Central memory CD4-positive, alpha-beta T cell (primary cell): ENCODE measurements at regions not wholly inside any gene's neighbourhood (a gene's known extent, or its start where the extent isn't known, plus 50 kb on each side); places are given as distances from the start of the nearest gene placed in this dataset.
"Not testable (repeated sequence)": the region's sequence is repeated elsewhere in the genome, so short reads cannot be mapped to it uniquely, and the experiment has no call there.

Experiments used
- DNase-seq: peaks from one replicate; pipeline ENCODE4 v3.0.0; 2022

DNA sequence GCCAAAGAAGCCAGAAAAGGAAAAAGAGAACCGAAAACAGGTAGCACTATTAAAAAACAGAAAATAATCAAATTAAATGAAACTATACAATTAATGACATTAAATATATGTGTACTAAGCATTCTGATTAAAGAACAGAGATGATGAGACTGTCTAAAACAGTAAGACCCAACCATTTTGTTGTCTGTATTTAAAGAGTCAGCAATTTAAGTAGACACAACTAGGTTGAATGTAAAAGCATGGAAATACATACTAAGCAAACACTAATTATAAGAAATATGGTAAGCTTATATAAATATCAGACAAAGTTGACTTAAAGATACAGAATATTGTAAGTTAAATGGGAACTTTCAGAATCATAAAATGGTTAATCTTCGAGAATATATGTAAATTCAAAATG, 774.6 kb upstream of the RAG2 start:
- DNase-seq: no peak

DNA sequence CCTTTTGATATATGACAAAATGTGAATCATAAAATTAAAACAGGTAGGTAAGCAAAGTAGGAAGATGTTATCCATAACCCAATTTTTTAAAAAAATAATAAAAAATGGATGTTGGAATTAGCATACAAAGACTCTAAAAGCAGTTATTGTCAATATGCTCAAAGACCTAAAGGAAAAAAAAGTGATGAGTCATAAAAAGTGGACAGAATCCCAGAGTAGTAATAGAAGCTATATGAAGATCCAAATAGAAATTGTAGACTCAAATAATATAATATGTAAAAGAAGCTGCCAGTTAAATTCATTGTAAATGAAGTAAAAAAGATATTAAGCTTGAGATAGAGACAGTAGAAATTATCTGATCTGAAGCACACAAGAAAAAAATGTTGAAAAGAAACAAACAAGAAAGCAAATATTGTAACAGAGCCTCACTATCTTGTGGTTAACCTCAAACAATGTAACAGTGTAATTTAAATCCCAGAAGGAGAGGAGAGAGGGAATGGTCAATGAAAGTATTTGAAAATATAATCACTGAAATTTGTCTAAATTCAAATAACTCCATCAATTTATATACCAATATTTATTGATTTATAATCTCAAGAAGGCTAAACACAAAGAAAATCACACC, 773.4 kb upstream of the RAG2 start:
- no peak for DNase-seq

DNA sequence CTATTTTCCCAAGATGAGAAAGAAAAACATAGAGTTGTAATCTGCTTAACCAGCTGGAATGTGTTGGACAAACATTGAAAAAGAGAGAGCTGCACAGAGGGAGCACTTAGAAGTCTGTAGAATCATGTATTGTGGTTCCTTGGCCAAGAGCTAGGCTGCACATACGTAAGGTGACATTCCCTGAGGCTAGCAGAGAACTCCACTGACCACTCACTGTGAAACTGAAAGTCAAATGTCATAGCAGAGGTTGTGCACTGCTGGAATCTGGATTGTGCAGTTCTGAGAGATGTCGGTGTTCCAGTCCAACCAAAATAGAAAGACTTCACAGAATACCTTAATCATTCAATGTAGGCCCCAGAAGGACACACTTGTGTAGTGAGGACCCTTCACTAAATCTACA, 772.8 kb upstream of the RAG2 start:
- DNase-seq: no peak

DNA sequence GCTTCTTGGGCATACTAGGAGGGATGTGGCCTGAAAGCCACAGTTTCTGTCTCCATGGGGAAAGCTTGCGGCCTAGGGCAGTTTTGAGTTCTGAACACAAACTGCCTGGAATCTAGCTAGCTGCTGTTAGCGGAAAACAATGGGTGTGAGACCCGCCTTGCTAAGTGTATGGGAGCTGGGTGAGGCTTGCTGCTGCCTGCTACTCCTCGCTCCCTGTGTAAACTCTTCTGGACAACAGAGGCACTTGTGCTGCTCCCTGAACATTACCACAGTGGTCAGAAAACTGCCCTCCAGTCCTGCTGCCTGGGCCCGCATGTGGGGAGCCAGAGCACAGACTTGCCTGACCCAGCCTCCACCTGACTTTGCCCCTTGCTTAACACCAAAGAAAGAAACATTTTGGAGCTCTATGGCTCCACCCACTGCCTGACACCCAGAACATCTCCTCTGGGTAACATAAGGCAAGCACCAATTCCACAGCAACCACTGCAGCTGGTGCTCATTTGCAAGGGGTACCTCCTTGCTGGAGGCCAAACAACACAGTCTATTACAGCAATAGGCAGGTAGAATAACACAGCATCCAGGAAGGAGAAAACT, 766.3 kb upstream of the RAG2 start:
- no peak for DNase-seq

DNA sequence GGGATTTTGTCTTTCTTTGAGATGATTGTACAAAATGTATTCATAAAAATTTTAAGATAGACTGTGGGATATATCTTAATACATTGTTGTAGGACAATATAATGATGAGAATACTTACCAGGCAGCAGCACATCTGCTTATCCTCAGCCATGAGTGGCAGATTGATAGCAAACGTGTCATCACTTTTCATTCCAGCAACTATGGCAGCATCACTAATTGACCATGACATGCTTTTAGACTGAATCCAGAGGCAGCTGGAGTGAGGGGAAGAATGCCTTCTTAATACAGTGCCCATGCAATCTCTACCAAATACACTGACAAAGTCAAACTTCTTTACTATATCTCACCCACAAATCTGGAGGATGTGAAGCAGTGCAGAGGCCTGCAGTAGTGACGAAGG, 755.2 kb upstream of the RAG2 start:
- no peak for DNase-seq

DNA sequence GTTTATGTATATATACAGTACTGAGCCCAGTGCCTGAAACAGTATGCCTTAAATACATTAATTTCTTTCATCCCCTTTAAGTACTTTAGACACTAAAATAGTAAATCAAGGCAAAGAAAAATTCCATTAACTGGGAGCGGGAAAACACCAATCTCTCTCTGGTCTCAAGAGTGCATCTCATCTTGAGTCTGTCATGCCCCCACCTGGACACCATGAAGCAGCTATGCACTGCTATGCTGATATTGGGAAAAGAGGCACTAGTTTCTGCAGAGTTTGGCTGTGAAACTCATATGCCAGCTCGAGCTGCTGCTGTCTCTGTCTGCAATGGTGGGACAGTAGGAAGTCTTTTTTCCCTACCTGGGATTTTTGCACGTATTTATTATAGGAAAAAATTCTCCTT, 754.4 kb upstream of the RAG2 start:
- no peak for DNase-seq

DNA sequence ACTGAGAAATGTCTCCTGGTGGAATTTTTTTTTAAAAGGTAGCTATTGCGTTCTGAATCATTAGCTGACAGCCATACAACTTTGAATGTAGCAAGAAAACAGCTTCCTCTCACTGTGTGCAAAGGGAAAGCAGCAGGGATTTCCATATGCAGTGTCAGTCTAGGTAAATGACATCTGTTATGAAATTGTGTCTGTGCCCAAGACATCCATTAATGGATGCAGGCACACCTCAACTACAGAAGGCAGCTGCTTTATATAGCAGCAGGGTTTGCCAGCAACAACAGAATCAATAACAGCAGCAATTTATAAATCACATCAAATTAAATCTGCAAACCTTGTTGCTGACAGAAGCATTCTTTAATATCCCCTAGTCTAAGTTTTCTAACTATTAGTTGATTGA, 745.3 kb upstream of the RAG2 start:
- DNase-seq: no peak

DNA sequence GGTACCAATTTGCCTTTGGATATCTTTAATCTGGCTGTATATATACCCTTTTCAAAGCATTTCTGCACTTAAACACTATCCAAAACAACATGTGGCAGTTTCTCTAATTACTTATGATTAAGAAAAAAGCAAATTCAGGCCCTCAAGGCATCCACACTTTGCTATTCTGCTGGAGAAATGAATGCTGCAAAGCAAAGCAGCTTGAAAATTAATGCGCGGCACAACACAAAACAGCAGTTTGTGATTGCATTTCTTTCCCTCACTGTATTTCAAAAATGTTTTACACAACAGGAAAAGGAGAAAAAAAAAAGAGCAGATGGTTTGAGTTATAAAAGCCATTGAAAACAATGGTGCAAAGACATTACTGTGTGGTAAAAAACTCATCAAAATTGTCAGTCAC, 738.4 kb upstream of the RAG2 start:
- no peak for DNase-seq

DNA sequence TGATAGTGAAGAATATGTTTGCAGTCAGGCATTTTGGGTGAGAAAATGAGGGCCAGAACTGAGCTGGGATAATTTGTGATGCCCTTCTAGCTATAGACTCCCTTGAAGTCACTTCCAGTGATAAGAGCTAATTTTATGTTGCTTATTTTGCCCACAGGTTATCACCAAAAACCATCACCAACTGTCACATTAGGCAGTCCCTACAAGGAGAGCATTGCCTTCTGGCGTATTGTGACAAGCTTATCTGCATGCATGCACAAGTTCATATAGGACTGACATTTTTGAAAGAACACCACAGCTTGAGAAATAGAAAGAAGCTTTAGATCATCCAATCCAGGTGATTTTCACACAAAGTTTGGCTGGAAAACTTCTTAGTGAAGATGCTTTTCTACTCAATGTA, 735.3 kb upstream of the RAG2 start:
- no peak for DNase-seq

DNA sequence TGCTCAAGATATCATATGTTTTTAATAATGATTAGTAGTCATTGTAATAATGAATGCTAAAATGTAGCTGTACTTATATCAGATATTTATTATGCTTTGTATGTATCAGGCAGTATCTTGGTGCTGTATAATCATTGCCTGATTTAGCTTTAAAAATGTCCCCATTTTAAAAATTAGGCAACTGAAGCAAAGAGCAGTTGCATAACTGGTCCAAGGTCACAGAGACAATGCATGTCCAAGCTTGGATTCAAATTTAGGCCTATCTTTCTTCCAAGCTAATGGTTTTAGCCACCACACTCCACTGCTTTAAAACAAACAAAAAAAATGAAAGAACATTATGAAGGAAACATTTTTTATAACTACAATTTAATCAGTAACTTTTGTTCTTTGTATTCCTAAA, 725.8 kb upstream of the RAG2 start:
- no peak for DNase-seq

DNA sequence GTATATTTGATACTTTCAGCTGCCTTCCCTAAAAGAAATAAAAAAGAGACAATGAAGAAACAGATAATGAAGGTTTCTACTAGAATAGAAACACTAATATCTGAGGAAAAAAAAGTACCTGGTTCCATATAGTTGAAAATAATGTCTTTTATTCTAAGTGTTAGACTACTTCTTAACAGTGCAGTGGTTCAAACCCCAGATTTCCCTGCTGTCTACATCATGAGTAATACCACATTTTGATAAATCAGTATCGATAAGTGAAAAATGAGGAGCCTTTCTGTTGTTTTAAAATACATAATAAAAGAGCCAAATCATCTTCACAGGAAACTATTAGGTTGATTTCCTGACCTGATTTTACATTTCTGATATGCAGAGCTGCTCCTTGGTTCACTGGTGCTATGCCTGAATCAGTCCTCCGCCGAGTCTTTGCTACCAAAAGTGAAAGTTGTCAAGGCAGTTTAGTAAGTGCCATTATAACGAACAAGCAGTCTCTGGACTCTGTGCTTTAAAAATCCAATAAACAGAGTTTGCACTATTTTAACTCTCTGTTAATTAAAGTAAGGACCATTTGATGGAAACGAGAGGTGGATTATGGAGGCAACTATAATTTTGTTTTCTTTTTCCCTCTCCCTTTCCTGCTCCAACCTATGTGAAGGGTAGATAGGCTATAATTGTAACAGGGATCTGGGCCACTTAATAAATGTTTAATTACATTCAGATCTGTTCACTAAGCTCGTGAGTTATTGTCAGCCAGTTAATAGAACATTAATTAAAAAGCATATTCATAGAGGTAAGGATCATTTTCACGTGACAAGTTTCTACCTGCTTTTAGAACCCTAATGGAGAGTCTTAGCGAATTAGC, 724.5 kb upstream of the RAG2 start:
- DNase-seq: no peak

DNA sequence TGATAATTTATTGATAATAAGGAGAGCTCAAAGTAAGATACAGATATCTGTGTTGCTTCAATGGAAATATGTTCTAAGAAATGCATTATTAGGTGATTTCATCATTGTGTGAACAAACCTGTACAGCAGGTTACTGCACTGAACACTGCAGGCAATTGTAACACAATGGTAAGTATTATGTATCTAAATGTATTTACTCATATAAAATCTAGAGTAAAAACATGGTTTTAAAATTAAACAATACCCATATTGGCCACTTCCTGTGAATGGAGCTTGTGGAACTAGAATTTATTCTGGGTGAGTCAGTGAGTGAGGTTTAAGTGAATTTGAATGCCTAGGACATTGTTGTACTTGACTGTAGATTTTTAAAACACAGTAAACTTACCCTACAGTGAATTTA, 722.9 kb upstream of the RAG2 start:
- DNase-seq: no peak

DNA sequence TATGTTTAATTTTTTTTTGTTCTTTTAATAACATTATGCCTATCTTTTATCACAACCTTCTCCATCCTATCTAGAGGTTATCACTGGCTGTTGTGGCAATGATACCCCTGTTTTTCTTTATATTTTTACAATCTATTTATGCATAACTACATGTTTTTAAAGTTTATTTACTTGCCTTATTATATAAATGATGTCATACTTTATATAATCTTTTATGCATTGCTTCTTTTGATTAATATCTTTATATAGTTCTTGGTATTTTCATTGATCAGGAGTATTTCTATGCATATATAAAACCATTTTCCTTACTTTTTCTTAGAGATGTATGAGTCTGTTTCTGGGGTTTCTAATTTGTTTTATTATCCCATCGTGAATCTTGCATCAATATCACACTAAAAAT, 719.8 kb upstream of the RAG2 start:
- DNase-seq: no peak

DNA sequence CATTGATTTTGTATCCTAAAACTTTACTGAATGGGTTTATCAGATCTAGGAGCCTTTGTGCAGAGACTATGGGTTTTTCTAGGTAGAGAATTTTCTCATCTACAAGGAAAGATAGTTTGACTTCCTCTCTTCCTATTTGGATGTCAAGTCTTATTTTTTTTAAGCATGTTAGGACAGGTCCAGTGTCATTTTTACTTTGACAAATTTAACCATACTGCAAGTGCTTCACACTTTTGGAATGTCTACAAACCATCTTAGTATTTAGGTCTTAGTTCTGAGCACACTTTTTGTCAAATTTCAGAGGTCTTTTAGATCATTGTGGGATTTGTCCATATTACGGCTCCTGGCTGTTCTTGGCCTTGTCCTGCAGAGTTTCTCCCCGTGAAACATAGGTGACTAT, 715.2 kb upstream of the RAG2 start:
- DNase-seq: no peak

DNA sequence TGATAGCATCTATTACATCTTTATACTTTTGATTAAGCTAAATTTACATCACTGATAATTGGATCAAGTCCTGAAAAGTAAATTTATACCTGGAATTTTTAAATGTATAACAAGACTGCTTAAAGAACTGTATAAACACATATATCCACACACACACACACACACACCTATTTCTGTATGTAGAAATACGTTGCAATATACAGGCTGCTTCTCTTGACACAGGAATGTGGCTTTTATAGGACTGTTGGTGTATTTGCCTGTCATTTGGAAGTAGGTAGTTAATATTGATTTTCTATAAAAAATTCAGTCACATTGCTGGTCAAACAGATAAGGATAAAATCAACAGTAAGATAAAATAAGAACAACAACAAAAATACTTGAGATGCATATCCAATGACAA, 708.5 kb upstream of the RAG2 start:
- DNase-seq: no peak

DNA sequence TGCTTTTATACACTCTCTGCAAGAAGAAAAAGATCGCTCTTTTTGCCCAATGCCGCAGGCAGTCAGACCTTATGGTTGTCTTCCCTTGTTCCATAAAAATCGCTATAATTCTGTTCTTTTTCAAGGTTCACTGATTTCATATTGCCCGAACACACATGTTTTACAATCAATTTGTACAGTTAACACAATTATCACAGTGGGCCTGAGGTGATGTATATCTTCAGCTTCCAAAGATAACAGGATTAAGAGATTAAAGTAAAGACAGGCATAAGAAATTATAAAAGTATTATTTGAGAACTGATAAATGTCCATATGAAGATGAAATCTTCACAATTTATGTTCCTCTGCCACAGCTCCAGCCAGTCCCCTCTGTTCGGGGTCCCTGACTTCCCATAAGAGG, 703.4 kb upstream of the RAG2 start:
- DNase-seq: not testable (repeated sequence)

DNA sequence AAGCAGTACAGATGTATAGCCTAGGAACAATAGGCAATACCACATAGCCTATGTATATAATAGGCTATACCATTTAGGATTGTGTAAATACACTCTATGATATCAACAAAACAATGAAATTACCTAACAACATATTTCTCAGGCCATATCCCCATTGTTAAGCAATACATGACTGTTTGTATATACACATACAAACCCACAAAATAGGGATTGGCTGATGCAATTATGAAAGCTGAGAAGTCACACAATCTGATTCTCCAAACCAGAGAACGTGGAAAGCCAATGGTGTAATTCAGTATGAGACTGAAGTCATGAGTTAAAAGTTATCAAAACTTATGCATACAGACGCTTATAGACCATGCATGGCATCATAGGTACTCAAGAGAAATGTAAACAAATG, 700.1 kb upstream of the RAG2 start:
- DNase-seq: no peak

DNA sequence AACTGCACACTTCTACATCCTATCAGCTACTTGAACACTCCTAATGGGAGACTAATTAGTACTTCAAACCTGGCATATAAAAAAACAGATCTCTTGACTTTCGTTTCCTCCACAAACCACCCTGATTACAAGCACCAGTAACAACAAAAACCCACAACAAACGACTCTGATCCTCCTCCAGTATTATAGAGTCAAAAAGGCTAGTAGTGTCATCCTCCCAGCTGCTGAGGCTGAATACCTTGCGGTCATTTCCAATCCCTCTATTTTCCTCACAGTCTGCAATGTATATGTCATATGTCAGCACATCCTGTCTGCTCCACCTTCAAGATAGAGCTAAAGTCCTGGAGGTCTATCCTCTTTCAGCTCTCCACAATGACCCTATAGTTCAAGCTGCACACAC, 688.9 kb upstream of the RAG2 start:
- DNase-seq: no peak

DNA sequence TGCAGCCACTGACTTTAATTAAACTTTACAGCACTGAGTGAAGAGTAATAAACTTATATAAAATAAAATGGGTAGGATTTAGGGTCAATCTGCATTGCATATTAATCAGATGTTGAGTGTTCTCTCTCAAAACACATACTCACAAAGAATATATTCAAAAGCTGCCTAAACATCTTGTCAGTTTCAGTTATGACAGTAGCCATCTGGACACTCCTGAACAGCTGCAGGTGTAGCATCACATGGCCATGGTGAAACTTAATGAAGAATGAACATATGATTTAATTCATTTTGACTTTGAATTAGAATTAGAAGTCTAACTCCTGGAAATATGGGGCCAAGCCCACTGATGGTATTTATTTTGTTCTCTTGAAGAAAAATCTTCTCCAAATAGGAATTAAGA, 684.3 kb upstream of the RAG2 start:
- DNase-seq: no peak

DNA sequence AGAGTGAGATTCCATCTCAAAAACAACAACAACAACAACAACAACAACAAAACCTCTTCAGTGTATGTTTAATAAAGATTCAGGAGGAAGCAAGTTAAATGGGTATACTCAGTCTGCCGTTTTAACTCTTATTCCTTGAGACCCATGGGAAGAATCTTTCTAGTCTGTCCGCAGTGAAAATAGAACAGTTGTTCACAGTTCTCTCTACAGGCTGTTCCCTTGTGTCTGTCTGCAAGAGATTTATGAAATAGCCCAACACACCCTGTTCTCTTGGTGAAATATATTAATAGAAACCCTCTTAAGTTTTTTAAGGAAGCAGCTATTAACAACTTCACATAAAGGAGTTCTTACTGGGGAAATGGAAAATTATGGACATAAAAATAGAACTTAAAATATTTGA, 682.2 kb upstream of the RAG2 start:
- DNase-seq: no peak

DNA sequence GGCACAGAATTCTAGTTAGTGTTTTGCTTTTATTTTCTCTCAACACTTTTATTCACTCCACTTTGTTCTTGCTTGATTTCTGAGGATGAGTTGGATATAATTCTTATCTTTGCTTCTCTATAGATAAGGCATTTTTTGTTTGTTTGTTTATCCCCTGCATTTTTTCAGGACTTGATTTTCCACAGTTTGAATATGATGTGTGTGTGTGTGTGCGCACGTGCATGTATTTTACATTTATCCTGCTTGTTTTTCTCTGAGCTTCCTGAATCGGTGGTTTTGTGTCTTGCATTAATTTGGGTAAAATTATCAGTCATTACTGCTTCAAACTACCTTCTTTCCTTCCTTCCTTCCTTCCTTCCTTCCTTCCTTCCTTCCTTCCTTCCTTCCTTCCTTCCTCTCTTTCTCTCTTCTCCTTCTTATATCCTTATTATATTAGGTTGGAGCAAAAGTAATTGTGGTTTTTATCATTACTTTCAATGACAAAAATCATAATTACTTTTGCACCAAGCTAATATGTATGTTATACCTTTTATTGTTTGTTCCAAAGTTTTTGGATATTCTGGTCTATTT, 679.9 kb upstream of the RAG2 start:
- no peak for DNase-seq

DNA sequence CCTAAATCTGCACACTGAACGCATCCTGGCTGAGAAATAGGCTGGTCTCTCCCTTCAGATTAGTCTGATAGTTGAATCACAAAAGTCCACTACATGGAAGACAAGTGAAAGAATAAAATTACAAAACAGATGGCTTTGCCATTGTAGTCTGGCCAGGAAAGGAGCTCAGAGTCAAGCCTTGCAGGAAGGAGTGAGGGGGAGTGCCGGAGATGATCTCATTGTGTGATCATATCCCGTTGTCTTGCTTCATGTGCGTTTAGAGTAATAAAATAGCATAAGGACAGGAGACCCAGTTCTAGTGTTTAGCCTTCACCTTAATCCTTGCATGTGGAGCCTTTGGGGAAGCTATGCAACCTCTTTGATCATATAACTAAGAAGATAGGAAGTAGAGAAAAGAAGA, 666.7 kb upstream of the RAG2 start:
- no peak for DNase-seq

DNA sequence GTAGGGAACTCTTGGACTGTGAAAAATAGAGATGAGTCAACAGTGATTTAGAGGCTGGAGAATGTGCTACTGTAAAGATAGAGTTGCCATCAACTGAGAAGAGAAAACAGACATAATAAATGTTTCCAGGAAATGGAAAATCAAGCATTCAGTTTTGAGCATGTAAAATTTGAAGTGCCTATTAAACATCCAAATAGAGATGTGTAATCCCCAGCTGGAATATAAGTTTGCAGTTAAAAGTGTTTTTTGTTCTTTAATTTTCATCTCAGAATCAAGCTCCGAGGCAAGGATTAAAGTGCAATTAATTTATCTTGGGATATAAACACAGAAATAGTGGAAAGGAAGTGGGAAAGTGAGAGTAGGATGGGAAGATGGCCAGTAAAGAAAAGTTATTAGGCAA, 666.0 kb upstream of the RAG2 start:
- no peak for DNase-seq

DNA sequence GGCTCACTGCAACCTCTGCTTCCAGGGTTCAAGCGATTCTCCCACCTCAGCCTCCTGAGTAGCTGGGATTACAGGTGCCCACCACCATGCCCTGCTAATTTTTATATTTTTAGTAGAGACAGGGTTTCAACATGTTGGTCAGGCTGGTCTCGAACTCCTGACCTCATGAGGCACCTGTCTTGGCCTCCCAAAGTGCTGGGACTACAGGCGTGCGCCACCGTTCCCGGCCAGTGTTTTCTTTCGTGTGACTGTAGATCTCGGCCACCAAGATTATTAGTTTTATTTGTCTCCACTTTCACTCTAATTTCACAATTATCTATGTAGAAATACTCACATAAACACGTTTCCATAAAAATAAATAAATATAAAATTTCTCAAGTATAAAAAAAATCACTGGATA, 665.4 kb upstream of the RAG2 start:
- not testable (repeated sequence) for DNase-seq
